ENCODE measurements at regions not wholly inside any gene's neighbourhood (a gene's known extent, or its start where the extent isn't known, plus 50 kb on each side); places are given as distances from the start of the nearest gene placed in this dataset.

- WGBS (ENCODE audit: insufficient coverage) = 54% methylated on average over 4 of the region's 7 CpGs
- Histone ChIP-seq H3K27me3 (ENCODE audit: control insufficient read depth, insufficient read depth, low read length) (no peaks in the 10 kb centered on the region), H3K9me3 (ENCODE audit: control insufficient read depth, insufficient read depth, low read length) (no peaks in the 10 kb centered on the region), H3K36me3 (ENCODE audit: control insufficient read depth, insufficient read depth, low read length) (no peaks in the 10 kb centered on the region), H3K4me3 (ENCODE audit: low read depth, low read length) (no peak overlapping the region), H3K4me1 (ENCODE audit: control insufficient read depth, insufficient read depth, low read length) (no peaks in the 10 kb centered on the region), H3K27ac (ENCODE audit: low read depth, low read length) (no peak overlapping the region)
- peak in 2 of 6 donors; percentile 24 to 30 for DNase-seq (ENCODE audit: low read depth in 4 of 6, low spot score in 6 of 6)
Measured at GRCh38 chr12:38469715-38470114, 153.1 kb downstream of the ALG10B start.

GRCh38 chr12:38477340-38478090, 160.9 kb downstream of the ALG10B start:
- Histone ChIP-seq H3K27ac (ENCODE audit: low read depth, low read length) (no peak overlapping the region), H3K4me3 (ENCODE audit: low read depth, low read length) (no peak overlapping the region), H3K9me3 (ENCODE audit: control insufficient read depth, insufficient read depth, low read length) (no peaks in the 10 kb centered on the region), H3K27me3 (ENCODE audit: control insufficient read depth, insufficient read depth, low read length) (no peaks in the 10 kb centered on the region), H3K4me1 (ENCODE audit: control insufficient read depth, insufficient read depth, low read length) (no peaks in the 10 kb centered on the region), H3K36me3 (ENCODE audit: control insufficient read depth, insufficient read depth, low read length) (no peaks in the 10 kb centered on the region)
- no peak for DNase-seq (ENCODE audit: low read depth in 4 of 6, low spot score in 6 of 6)

- no peak for DNase-seq (ENCODE audit: low read depth in 4 of 6, low spot score in 6 of 6)
- no peak overlapping the region for H3K4me3 ChIP-seq (ENCODE audit: low read depth, low read length)
- H3K9me3 ChIP-seq (ENCODE audit: control insufficient read depth, insufficient read depth, low read length) = no peaks in the 10 kb centered on the region
Measured at GRCh38 chr12:38480594-38480993, 164.0 kb downstream of the ALG10B start.

GRCh38 chr12:38484821-38485449, 168.4 kb downstream of the ALG10B start:
- Histone ChIP-seq H3K36me3 (ENCODE audit: control insufficient read depth, insufficient read depth, low read length) (no peaks in the 10 kb centered on the region), H3K27ac (ENCODE audit: low read depth, low read length) (no peak overlapping the region), H3K27me3 (ENCODE audit: control insufficient read depth, insufficient read depth, low read length) (no peaks in the 10 kb centered on the region), H3K4me1 (ENCODE audit: control insufficient read depth, insufficient read depth, low read length) (no peaks in the 10 kb centered on the region), H3K4me3 (ENCODE audit: low read depth, low read length) (no peak overlapping the region), H3K9me3 (ENCODE audit: control insufficient read depth, insufficient read depth, low read length) (no peaks in the 10 kb centered on the region)
- no CpG with 5 or more reads among the region's 2 CpGs for WGBS (ENCODE audit: insufficient coverage)
- no peak for DNase-seq (ENCODE audit: low read depth in 4 of 6, low spot score in 6 of 6)

More at GRCh38 chr12:38480594-38480993, 164.0 kb downstream of the ALG10B start:
- Histone ChIP-seq H3K4me1 (ENCODE audit: control insufficient read depth, insufficient read depth, low read length) (no peaks in the 10 kb centered on the region), H3K27me3 (ENCODE audit: control insufficient read depth, insufficient read depth, low read length) (no peaks in the 10 kb centered on the region), H3K36me3 (ENCODE audit: control insufficient read depth, insufficient read depth, low read length) (no peaks in the 10 kb centered on the region), H3K27ac (ENCODE audit: low read depth, low read length) (no peak overlapping the region)

GRCh38 chr12:38488866-38489265, 172.3 kb downstream of the ALG10B start:
- Histone ChIP-seq H3K9me3 (ENCODE audit: control insufficient read depth, insufficient read depth, low read length) (no peaks in the 10 kb centered on the region), H3K27me3 (ENCODE audit: control insufficient read depth, insufficient read depth, low read length) (no peaks in the 10 kb centered on the region), H3K27ac (ENCODE audit: low read depth, low read length) (no peak overlapping the region), H3K36me3 (ENCODE audit: control insufficient read depth, insufficient read depth, low read length) (no peaks in the 10 kb centered on the region), H3K4me3 (ENCODE audit: low read depth, low read length) (no peak overlapping the region), H3K4me1 (ENCODE audit: control insufficient read depth, insufficient read depth, low read length) (no peaks in the 10 kb centered on the region)
- no CpG with 5 or more reads among the region's 2 CpGs for WGBS (ENCODE audit: insufficient coverage)
- DNase-seq (ENCODE audit: low read depth in 4 of 6, low spot score in 6 of 6) = no peak

- WGBS (ENCODE audit: insufficient coverage) = no CpG with 5 or more reads among the region's 5 CpGs
- H3K4me1 ChIP-seq (ENCODE audit: control insufficient read depth, insufficient read depth, low read length) = no peaks in the 10 kb centered on the region
- no peak for DNase-seq (ENCODE audit: low read depth in 4 of 6, low spot score in 6 of 6)
- H3K27me3 ChIP-seq (ENCODE audit: control insufficient read depth, insufficient read depth, low read length) = no peaks in the 10 kb centered on the region
- no peaks in the 10 kb centered on the region for H3K36me3 ChIP-seq (ENCODE audit: control insufficient read depth, insufficient read depth, low read length)
- H3K9me3 ChIP-seq (ENCODE audit: control insufficient read depth, insufficient read depth, low read length) = no peaks in the 10 kb centered on the region
- H3K4me3 ChIP-seq (ENCODE audit: low read depth, low read length) = no peak overlapping the region
- H3K27ac ChIP-seq (ENCODE audit: low read depth, low read length) = no peak overlapping the region
Measured at GRCh38 chr12:38490073-38490472, 173.5 kb downstream of the ALG10B start.

- no peaks in the 10 kb centered on the region for H3K9me3 ChIP-seq (ENCODE audit: control insufficient read depth, insufficient read depth, low read length)
- WGBS (ENCODE audit: insufficient coverage) = 27% methylated on average over 1 of the region's 1 CpG
- H3K27ac ChIP-seq (ENCODE audit: low read depth, low read length) = no peak overlapping the region
- peak in 1 of 6 donors; percentile 53 for DNase-seq (ENCODE audit: low read depth in 4 of 6, low spot score in 6 of 6)
- no peaks in the 10 kb centered on the region for H3K36me3 ChIP-seq (ENCODE audit: control insufficient read depth, insufficient read depth, low read length)
- no peaks in the 10 kb centered on the region for H3K27me3 ChIP-seq (ENCODE audit: control insufficient read depth, insufficient read depth, low read length)
- H3K4me1 ChIP-seq (ENCODE audit: control insufficient read depth, insufficient read depth, low read length) = no peaks in the 10 kb centered on the region
- no peak overlapping the region for H3K4me3 ChIP-seq (ENCODE audit: low read depth, low read length)
Measured at GRCh38 chr12:38490941-38491340, 174.4 kb downstream of the ALG10B start.

GRCh38 chr12:38501481-38501880, 184.9 kb downstream of the ALG10B start:
- DNase-seq (ENCODE audit: low read depth in 4 of 6, low spot score in 6 of 6) = no peak

GRCh38 chr12:38501991-38502390, 185.4 kb downstream of the ALG10B start:
- Histone ChIP-seq H3K27me3 (ENCODE audit: control insufficient read depth, insufficient read depth, low read length) (no peaks in the 10 kb centered on the region), H3K27ac (ENCODE audit: low read depth, low read length) (no peak overlapping the region), H3K4me1 (ENCODE audit: control insufficient read depth, insufficient read depth, low read length) (no peaks in the 10 kb centered on the region), H3K4me3 (ENCODE audit: low read depth, low read length) (no peak overlapping the region), H3K9me3 (ENCODE audit: control insufficient read depth, insufficient read depth, low read length) (no peaks in the 10 kb centered on the region), H3K36me3 (ENCODE audit: control insufficient read depth, insufficient read depth, low read length) (no peaks in the 10 kb centered on the region)
- no peak for DNase-seq (ENCODE audit: low read depth in 4 of 6, low spot score in 6 of 6)

More at GRCh38 chr12:38501481-38501880, 184.9 kb downstream of the ALG10B start:
- Histone ChIP-seq H3K27me3 (ENCODE audit: control insufficient read depth, insufficient read depth, low read length) (no peaks in the 10 kb centered on the region), H3K4me3 (ENCODE audit: low read depth, low read length) (no peak overlapping the region), H3K36me3 (ENCODE audit: control insufficient read depth, insufficient read depth, low read length) (no peaks in the 10 kb centered on the region), H3K4me1 (ENCODE audit: control insufficient read depth, insufficient read depth, low read length) (no peaks in the 10 kb centered on the region), H3K9me3 (ENCODE audit: control insufficient read depth, insufficient read depth, low read length) (no peaks in the 10 kb centered on the region), H3K27ac (ENCODE audit: low read depth, low read length) (no peak overlapping the region)
- WGBS (ENCODE audit: insufficient coverage) = no CpG with 5 or more reads among the region's 4 CpGs

GRCh38 chr12:38502415-38502814, 185.8 kb downstream of the ALG10B start:
- H3K27ac ChIP-seq (ENCODE audit: low read depth, low read length) = no peak overlapping the region
- no peaks in the 10 kb centered on the region for H3K27me3 ChIP-seq (ENCODE audit: control insufficient read depth, insufficient read depth, low read length)
- no peaks in the 10 kb centered on the region for H3K4me1 ChIP-seq (ENCODE audit: control insufficient read depth, insufficient read depth, low read length)
- H3K9me3 ChIP-seq (ENCODE audit: control insufficient read depth, insufficient read depth, low read length) = no peaks in the 10 kb centered on the region
- 40% methylated on average over 1 of the region's 4 CpGs for WGBS (ENCODE audit: insufficient coverage)
- no peak overlapping the region for H3K4me3 ChIP-seq (ENCODE audit: low read depth, low read length)
- peak in 2 of 6 donors; percentile 29 to 53 for DNase-seq (ENCODE audit: low read depth in 4 of 6, low spot score in 6 of 6)
- no peaks in the 10 kb centered on the region for H3K36me3 ChIP-seq (ENCODE audit: control insufficient read depth, insufficient read depth, low read length)

All from spinal cord (tissue), 9 donors.